HG03432 (cell line): ENCODE measurements at regions not wholly inside any gene's neighbourhood (a gene's known extent, or its start where the extent isn't known, plus 50 kb on each side); places are given as distances from the start of the nearest gene placed in this dataset.
A peak's percentile ranks its signal among the peaks of the same experiment; 100 is the strongest.

Experiments
- ATAC-seq: cut with Tn5 transposase; IDR thresholded peaks from one replicate; pipeline ENCODE4 v1.9.1; 2021; ENCODE audit warnings: mild to moderate bottlenecking, moderate library complexity; ENCODE audit not compliant: unreplicated experiment

- ATAC-seq: no peak
Measured at GRCh38 chr2:6640621-6641015, 225.1 kb downstream of the CMPK2 start.

GRCh38 chr2:6641956-6642355 lies 223.8 kb downstream of the CMPK2 start:
- ATAC-seq: no peak

- no peak for ATAC-seq
Measured at GRCh38 chr2:6644261-6644660, 221.4 kb downstream of the CMPK2 start.

- ATAC-seq: no peak
Measured at GRCh38 chr2:6645004-6645403, 220.7 kb downstream of the CMPK2 start.

GRCh38 chr2:6645672-6646071 lies 220.0 kb downstream of the CMPK2 start:
- ATAC-seq: no peak

GRCh38 chr2:6647046-6647445 lies 218.7 kb downstream of the CMPK2 start:
- ATAC-seq: no peak

- no peak for ATAC-seq
Measured at GRCh38 chr2:6648596-6649247, 217.0 kb downstream of the CMPK2 start.

GRCh38 chr2:6650311-6650710 lies 215.4 kb downstream of the CMPK2 start:
- ATAC-seq: no peak

- ATAC-seq: no peak
Measured at GRCh38 chr2:6652251-6652650, 213.5 kb downstream of the CMPK2 start.

GRCh38 chr2:6653281-6653750 lies 212.4 kb downstream of the CMPK2 start:
- ATAC-seq: no peak

GRCh38 chr2:6654279-6654678 lies 211.4 kb downstream of the CMPK2 start:
- no peak for ATAC-seq

GRCh38 chr2:6656633-6657032 lies 209.1 kb downstream of the CMPK2 start:
- no peak for ATAC-seq

GRCh38 chr2:6657136-6657535 lies 208.6 kb downstream of the CMPK2 start:
- ATAC-seq: no peak

GRCh38 chr2:6657855-6658254 lies 207.9 kb downstream of the CMPK2 start:
- ATAC-seq: peak; percentile 98

- ATAC-seq: no peak
Measured at GRCh38 chr2:6664332-6665061, 201.2 kb downstream of the CMPK2 start.

GRCh38 chr2:6665093-6666045 lies 200.3 kb downstream of the CMPK2 start:
- ATAC-seq: no peak

- no peak for ATAC-seq
Measured at GRCh38 chr2:6667326-6667725, 198.4 kb downstream of the CMPK2 start.

- ATAC-seq: no peak
Measured at GRCh38 chr2:6671913-6672312, 193.8 kb downstream of the CMPK2 start.

GRCh38 chr2:6674381-6674780 lies 191.3 kb downstream of the CMPK2 start:
- ATAC-seq: no peak

- no peak for ATAC-seq
Measured at GRCh38 chr2:6675791-6676190, 189.9 kb downstream of the CMPK2 start.

GRCh38 chr2:6676241-6676640 lies 189.5 kb downstream of the CMPK2 start:
- no peak for ATAC-seq
